GM21526 (cell line): ENCODE measurements at regions not wholly inside any gene's neighbourhood (a gene's known extent, or its start where the extent isn't known, plus 50 kb on each side); places are given as distances from the start of the nearest gene placed in this dataset.

Source experiments
- ATAC-seq: cut with Tn5 transposase; IDR thresholded peaks from one replicate; pipeline ENCODE4 v1.9.1; 2021; ENCODE audit warnings: moderate library complexity; ENCODE audit not compliant: unreplicated experiment, low FRiP score

- no peak for ATAC-seq
Observed at GRCh38 chr2:236317938-236318396, 53.8 kb upstream of the ASB18 start.

- no peak for ATAC-seq
Observed at GRCh38 chr2:236318401-236318800, 54.2 kb upstream of the ASB18 start.

- ATAC-seq = no peak
Observed at GRCh38 chr2:236319036-236319435, 54.8 kb upstream of the ASB18 start.

GRCh38 chr2:236321415-236321814 is 57.2 kb upstream of the ASB18 start:
- no peak for ATAC-seq

- ATAC-seq = no peak
Observed at GRCh38 chr2:236333417-236334121, 69.4 kb upstream of the ASB18 start.

GRCh38 chr2:236334122-236334876 is 70.1 kb upstream of the ASB18 start:
- ATAC-seq = no peak

- ATAC-seq = no peak
Observed at GRCh38 chr2:236335696-236336574, 71.7 kb upstream of the ASB18 start.

GRCh38 chr2:236336575-236337464 is 72.6 kb upstream of the ASB18 start:
- no peak for ATAC-seq

- ATAC-seq = no peak
Observed at GRCh38 chr2:236337465-236338325, 73.5 kb upstream of the ASB18 start.

GRCh38 chr2:236338495-236339184 is 74.4 kb upstream of the ASB18 start:
- no peak for ATAC-seq

- ATAC-seq = no peak
Observed at GRCh38 chr2:236340251-236340650, 76.0 kb upstream of the ASB18 start.

GRCh38 chr2:236341067-236341466 is 76.9 kb upstream of the ASB18 start:
- no peak for ATAC-seq

- no peak for ATAC-seq
Observed at GRCh38 chr2:236341721-236342120, 77.5 kb upstream of the ASB18 start.

GRCh38 chr2:236342507-236342906 is 78.3 kb upstream of the ASB18 start:
- no peak for ATAC-seq

GRCh38 chr2:236342951-236343350 is 78.7 kb upstream of the ASB18 start:
- no peak for ATAC-seq

- no peak for ATAC-seq
Observed at GRCh38 chr2:236343400-236344161, 79.4 kb upstream of the ASB18 start.

GRCh38 chr2:236344446-236344845 is 80.2 kb upstream of the ASB18 start:
- ATAC-seq = no peak
